ENCODE measurements at regions not wholly inside any gene's neighbourhood (a gene's known extent, or its start where the extent isn't known, plus 50 kb on each side); places are given as distances from the start of the nearest gene placed in this dataset.
"Not testable (repeated sequence)": the region's sequence is repeated elsewhere in the genome, so short reads cannot be mapped to it uniquely, and the experiment has no call there.

- no peak for DNase-seq
Observed at GRCh38 chr6:67735623-67736022, 899.5 kb upstream of the ADGRB3 start.

GRCh38 chr6:67722861-67723261, 912.2 kb upstream of the ADGRB3 start:
- DNase-seq, result no peak

- no peak for DNase-seq
Observed at GRCh38 chr6:67717281-67717680, 917.8 kb upstream of the ADGRB3 start.

- DNase-seq, result no peak
Observed at GRCh38 chr6:67706388-67706787, 928.7 kb upstream of the ADGRB3 start.

- DNase-seq, result no peak
Observed at GRCh38 chr6:67698534-67698933, 936.5 kb upstream of the ADGRB3 start.

GRCh38 chr6:67694127-67694526, 941.0 kb upstream of the ADGRB3 start:
- no peak for DNase-seq

GRCh38 chr6:67689329-67689728, 945.8 kb upstream of the ADGRB3 start:
- DNase-seq, result no peak

- no peak for DNase-seq
Observed at GRCh38 chr6:67687396-67687795, 947.7 kb upstream of the ADGRB3 start.

- not testable (repeated sequence) for DNase-seq
Observed at GRCh38 chr6:67686225-67686624, 948.9 kb upstream of the ADGRB3 start.

- no peak for DNase-seq
Observed at GRCh38 chr6:67683960-67684359, 951.1 kb upstream of the ADGRB3 start.

GRCh38 chr6:67680297-67680932, 954.7 kb upstream of the ADGRB3 start:
- DNase-seq, result no peak

GRCh38 chr6:67679566-67680296, 955.4 kb upstream of the ADGRB3 start:
- no peak for DNase-seq

GRCh38 chr6:67676892-67677291, 958.2 kb upstream of the ADGRB3 start:
- no peak for DNase-seq

GRCh38 chr6:67667637-67668422, 967.3 kb upstream of the ADGRB3 start:
- no peak for DNase-seq

GRCh38 chr6:67666177-67666964, 968.7 kb upstream of the ADGRB3 start:
- DNase-seq, result no peak

- no peak for DNase-seq
Observed at GRCh38 chr6:67664942-67665341, 970.1 kb upstream of the ADGRB3 start.

- no peak for DNase-seq
Observed at GRCh38 chr6:67663105-67663895, 971.8 kb upstream of the ADGRB3 start.

- DNase-seq, result no peak
Observed at GRCh38 chr6:67653561-67653960, 981.5 kb upstream of the ADGRB3 start.

- DNase-seq, result no peak
Observed at GRCh38 chr6:67646550-67646949, 988.5 kb upstream of the ADGRB3 start.

GRCh38 chr6:67643281-67643680, 991.8 kb upstream of the ADGRB3 start:
- no peak for DNase-seq

- DNase-seq, result no peak
Observed at GRCh38 chr6:67642582-67642981, 992.5 kb upstream of the ADGRB3 start.

- DNase-seq, result no peak
Observed at GRCh38 chr6:67640484-67640883, 994.6 kb upstream of the ADGRB3 start.
